IPS DF 19.7 (cell line): ENCODE measurements at regions not wholly inside any gene's neighbourhood (a gene's known extent, or its start where the extent isn't known, plus 50 kb on each side); places are given as distances from the start of the nearest gene placed in this dataset.
"Not testable (repeated sequence)": the region's sequence is repeated elsewhere in the genome, so short reads cannot be mapped to it uniquely, and the experiment has no call there.

ENCODE experiments used
- DNase-seq: peaks from one replicate; pipeline ENCODE4 v3.0.0-alpha.2; 2013; ENCODE audit warnings: low read depth, low spot score

DNA sequence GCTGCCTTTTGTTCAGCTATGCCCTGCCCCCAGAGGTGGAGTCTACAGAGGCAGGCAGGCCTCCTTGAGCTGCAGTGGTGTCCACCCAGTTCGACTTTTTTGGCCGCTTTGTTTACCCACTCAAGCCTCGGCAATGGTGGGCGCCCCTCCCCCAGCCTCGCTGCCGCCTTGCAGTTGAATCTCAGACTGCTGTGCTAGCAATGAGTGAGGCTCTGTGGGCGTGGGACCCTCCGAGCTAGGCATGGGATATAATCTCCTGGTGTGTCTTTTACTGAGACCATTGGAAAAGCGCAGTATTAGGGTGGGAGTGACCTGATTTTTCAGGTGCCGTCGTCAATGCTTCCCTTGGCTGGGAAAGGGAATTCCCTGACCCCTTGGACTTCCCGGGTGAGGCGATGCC, 279.3 kb downstream of the PTH2R start:
- DNase-seq = not testable (repeated sequence)

DNA sequence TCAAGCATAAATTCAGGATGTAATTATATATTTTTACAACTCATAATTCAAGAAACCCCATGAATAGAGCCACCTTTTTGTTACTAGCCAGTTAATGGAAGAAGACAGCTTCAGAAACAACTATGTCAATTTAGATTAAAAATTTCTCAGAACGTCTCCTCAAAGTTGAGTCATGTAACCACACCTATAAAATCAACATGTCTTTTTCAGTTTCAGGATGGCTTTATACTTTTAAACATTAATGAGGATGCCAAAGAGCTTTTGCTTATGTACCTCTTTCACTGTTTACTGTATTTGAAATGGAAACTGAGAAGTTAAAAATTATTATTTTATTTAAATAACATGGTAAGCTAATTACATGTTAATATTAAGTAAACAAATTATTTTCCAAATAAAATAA, 280.1 kb downstream of the PTH2R start:
- DNase-seq = no peak

GRCh38 chr2:208687720-208688119, 281.1 kb downstream of the PTH2R start:
- not testable (repeated sequence) for DNase-seq

GRCh38 chr2:208698114-208698513, 291.5 kb downstream of the PTH2R start:
- peak; percentile 25 for DNase-seq

- DNase-seq = no peak
Observed at GRCh38 chr2:208708486-208708885, 301.9 kb downstream of the PTH2R start.

DNA sequence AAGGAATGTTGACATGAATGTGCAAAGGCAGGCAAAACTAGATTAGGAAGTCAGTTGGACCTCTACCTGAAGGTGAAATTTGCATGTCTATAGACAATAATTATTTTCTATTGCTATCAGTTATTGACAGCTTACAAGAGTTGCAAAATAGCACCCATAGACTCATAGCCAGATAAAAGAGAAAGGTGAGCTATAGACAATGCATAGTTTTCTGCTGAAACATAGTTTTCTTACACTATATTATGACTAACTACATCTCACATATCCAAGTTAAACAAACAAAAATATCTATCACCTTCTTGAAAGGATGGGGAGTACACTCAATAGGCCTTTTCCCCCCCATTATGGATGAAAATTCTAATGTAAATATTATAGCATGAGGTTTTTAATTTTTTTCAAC, 305.0 kb downstream of the PTH2R start:
- no peak for DNase-seq

DNA sequence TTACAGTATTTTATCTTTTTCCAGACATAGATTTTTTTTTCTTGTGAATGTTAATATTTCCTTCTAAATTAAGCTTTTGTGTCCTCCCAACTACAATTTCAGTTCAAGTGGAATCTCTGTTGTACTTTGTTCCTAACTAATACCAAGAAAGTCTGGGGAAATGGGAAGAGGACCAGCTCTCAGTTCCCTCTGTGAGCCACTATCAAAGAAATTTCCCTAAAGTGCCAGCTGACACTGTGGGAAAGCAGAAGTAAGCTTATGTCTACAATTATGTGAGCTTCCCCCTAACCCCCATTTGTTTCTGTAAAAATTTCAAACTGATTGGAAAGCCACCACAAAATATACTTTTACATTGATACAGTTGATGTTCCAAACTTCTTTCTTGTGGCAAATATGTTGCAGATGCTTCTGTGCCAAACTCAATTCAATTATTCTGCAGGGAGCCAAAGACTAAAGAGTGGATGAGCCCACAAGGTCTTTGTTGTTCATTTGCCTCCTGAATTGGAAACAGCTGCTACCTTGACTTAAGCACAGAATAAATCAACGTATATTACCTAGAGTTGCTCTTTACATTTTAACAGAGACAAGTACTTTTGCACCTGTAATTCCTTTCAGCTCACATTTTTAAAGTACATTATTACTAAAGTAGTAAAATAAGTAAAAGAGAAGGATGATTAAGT, 306.6 kb downstream of the PTH2R start:
- no peak for DNase-seq

- DNase-seq = no peak
Observed at GRCh38 chr2:208718828-208719227, 312.2 kb downstream of the PTH2R start.

GRCh38 chr2:208722731-208723130, 316.1 kb downstream of the PTH2R start:
- DNase-seq = no peak

GRCh38 chr2:208725280-208725679, 318.7 kb downstream of the PTH2R start:
- no peak for DNase-seq

GRCh38 chr2:208726242-208726641, 319.6 kb downstream of the PTH2R start:
- DNase-seq = no peak

DNA sequence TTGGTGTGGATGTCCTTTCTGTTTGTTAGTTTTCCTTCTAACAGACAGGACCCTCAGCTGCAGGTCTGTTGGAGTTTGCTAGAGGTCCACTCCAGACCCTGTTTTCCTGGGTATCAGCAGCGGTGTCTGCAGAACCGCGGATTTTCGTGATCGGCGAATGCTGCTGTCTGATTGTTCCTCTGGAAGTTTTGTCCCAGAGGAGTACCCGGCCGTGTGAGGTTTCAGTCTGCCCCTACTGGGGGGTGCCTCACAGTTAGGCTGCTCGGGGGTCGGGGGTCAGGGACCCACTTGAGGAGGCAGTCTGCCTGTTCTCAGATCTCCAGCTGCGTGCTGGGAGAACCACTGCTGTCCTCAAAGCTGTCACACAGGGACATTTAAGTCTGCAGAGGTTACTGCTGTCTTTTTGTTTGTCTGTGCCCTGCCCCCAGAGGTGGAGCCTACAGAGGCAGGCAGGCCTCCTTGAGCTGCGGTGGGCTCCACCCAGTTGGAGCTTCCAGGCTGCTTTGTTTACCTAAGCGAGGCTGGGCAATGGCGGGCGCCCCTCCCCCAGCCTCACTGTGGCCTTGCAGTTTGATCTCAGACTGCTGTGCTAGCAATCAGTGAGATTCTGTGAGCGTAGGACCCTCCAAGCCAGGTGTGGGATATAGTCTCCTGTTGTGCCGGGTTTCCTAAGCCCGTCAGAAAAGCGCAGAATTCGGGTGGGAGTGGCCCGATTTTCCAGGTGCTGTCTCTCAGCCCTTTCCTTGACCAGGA, 345.2 kb downstream of the PTH2R start:
- not testable (repeated sequence) for DNase-seq

DNA sequence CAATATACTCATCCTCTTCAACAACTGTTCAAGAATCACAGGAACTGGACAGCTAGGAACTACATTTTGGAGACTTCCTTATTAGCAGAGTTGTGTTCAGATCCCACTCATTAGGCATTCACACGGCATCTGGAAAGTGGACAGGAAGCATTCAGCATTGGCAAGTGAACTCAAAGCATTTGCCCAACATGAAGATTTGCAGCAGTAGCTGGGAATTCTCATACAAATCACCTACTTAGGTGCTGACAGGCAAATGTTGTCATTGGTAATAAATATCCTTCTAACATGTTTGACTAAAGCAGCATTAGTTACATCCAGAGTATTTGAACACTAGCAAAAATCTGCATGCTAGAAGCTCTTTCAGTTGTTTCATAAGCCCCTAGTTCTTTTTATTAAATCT, 350.8 kb downstream of the PTH2R start:
- no peak for DNase-seq

GRCh38 chr2:208773074-208773473, 366.5 kb downstream of the PTH2R start:
- not testable (repeated sequence) for DNase-seq

DNA sequence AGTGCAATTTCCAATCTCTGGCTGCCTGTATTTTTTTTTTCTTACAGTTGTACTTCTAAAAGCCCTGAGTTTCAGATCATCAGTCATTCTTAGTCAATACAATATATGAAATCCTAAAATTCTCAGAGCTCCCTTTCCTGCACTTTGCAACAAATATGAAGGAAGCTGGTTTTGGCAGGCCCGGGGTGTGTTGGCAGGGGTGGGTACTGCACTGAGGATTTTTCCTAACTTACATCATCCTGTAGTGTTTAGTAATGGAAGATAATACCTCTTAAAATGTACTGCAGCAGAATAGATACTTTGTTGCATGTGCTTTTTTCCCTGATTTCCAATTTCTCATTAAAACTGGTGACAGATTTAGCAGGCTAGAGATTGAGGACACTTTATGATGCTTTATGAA, 374.6 kb downstream of the PTH2R start:
- DNase-seq = no peak

DNA sequence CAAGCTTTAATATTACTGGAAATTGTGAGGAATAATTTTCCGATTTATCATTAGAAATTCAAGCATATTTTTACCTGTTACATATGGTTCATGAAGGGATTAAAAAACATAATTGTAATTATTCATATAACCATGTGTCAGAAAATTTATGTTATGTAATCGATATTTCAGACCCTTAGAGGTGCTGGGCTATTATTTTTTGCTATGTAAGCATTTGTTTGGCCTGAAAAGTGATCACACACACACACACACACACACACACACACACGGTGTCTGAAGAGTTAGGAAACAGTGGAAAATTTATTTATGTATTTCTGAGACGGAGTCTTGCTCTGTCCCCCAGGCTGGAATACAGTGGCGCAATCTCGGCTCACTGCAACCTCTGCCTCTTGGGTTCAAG, 375.5 kb downstream of the PTH2R start:
- DNase-seq = no peak

GRCh38 chr2:208783184-208783583, 376.6 kb downstream of the PTH2R start:
- DNase-seq = no peak

DNA sequence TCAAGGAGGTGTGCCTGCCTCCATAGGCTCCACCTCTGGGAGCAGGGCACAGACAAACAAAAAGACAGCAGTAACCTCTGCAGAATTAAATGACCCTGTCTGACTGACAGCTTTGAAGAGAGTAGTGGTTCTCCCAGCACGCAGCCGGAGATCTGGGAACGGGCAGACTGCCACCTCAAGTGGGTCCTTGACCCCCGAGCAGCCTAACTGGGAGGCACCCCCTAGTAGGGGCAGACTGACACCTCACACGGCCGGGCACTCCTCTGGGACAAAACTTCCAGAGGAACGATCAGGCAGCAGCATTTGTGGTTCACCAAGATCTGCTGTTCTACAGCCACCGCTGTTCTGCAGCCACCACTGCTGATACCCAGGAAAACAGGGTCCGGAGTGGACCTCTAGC, 378.2 kb downstream of the PTH2R start:
- not testable (repeated sequence) for DNase-seq

DNA sequence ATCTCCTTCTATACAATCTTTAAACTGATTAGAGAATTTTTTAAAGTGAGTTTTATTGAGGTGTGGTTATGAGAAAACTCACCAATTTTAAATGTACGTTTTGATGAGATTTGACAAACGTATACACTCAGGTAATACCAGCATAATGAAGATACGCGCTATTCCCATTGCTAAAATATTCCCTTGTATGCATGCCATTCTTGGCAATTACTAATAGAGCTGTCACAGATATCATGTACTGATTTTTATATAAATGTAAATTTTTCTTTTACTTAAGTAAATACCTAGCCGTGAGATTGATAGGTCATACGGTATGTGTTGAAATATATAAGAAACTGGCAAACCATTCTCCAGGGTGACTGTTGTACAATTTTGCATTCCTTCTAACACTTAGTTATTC, 384.7 kb downstream of the PTH2R start:
- no peak for DNase-seq

DNA sequence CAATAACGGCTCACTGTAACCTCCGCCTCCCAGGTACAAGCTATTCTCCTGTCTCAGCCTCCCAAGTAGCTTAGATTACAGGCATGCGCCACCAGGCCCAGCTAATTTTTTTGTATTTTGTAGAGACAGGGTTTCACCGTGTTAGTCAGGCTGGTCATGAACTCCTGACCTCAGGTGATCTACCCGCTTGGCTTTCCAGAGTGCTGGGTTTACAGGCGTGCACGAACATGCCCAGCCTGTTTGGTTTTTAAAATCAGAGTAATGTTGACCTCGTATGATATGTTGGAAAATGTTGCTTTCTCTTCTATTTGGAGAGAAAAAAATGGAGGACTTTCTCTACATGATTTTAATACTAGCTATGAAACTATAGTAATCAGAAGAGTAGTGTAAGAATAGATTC, 386.2 kb downstream of the PTH2R start:
- no peak for DNase-seq

- DNase-seq = no peak
Observed at GRCh38 chr2:208793434-208793833, 386.8 kb downstream of the PTH2R start.

DNA sequence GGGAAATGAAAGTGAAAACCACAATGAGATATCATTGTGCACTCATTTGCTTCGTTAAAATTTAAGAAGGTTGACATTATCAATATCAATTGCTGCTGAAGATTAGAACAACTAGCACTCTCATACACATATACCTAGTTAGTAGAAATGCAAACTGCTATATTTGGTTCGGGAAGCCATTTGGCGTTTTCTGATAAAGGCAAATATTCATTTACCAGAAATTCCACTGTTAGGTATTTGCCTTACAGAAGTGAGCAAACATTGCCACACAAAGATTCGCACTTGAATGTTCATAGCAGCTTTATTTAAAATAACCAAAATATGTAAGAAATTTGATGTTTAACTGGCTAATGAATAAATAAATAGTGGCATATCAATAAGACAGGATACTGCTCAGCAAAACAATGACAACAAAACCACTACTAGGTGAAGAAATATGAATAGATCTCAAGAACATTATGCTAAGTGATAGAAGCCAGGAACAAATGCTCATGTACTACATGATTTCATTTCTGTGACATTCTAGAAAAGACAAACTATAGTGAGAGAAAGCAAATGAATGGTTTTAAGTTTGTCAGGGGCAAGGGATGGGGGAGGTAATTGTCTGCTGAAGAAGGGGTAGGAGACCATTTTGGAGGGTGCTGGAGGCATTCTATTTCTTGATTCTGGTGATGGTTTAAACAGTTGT, 387.8 kb downstream of the PTH2R start:
- no peak for DNase-seq

DNA sequence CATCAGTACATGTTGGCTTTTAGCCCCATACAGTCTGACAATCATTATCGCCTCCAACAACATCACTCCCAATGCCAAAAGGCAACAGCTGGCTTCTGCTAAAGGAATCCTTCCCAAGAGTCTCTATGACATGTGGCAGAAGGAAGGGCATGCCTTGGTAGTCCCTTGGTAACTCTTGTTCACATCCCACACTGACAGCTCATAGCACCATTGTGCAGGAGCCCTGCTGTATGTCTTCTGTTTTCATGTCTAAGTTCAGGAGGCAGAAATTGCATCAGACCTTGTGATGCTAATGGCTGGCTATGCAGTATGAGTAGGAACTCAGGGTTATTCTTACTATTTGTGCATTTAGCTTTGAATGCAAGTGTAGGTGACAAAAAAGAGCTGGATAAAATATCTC, 392.1 kb downstream of the PTH2R start:
- DNase-seq = no peak
